Stimulated activated CD8-positive, alpha-beta memory T cell treated with anti-CD3 and anti-CD28 coated beads, Interleukin-15, amount 100 ng/mL, for 1 hour (primary cell): ENCODE measurements at regions not wholly inside any gene's neighbourhood (a gene's known extent, or its start where the extent isn't known, plus 50 kb on each side); places are given as distances from the start of the nearest gene placed in this dataset.
"Not testable (repeated sequence)": the region's sequence is repeated elsewhere in the genome, so short reads cannot be mapped to it uniquely, and the experiment has no call there.

Experiments
- DNase-seq: peaks from one replicate; pipeline ENCODE4 v3.0.0-alpha.2; 2020; ENCODE audit warnings: low read depth

DNA sequence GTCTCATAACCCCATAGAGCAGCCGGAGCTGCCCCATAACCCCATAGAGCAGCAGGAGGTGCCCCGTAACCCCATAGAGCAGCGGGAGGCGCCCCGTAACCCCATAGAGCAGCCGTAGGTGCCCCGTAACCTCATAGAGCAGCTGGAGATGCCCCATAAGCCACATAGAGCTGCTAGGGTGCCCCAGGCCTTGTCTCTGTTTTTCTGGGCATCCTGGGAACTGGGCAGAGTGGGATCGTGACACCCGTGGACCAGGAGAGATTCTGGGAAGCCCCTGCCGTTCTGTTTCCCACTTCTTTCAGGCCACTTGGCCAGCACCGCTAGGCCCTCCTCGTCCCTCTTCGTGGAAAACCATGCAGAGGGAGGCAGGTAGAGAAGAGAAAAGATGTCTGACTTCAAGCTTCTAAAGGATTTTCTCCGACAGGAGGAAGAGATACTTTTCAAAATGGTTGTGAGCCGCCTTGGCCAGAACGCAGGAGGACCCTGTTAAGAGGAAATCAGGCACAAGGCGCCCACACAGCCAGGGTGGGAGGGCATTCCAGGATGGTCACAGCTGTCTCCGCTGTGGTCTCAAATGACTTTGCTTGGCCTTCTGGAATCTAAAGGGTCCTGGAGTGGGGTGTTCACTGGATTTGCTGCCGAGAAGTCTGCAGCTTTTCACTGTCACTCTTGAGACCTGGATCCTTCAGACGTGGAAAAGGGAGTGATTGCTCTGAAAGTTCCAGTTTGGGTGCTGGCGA, 171.8 kb downstream of the NPIPB11 start:
- not testable (repeated sequence) for DNase-seq

GRCh38 chr16:29233705-29234404, 172.7 kb downstream of the NPIPB11 start:
- DNase-seq, result not testable (repeated sequence)

DNA sequence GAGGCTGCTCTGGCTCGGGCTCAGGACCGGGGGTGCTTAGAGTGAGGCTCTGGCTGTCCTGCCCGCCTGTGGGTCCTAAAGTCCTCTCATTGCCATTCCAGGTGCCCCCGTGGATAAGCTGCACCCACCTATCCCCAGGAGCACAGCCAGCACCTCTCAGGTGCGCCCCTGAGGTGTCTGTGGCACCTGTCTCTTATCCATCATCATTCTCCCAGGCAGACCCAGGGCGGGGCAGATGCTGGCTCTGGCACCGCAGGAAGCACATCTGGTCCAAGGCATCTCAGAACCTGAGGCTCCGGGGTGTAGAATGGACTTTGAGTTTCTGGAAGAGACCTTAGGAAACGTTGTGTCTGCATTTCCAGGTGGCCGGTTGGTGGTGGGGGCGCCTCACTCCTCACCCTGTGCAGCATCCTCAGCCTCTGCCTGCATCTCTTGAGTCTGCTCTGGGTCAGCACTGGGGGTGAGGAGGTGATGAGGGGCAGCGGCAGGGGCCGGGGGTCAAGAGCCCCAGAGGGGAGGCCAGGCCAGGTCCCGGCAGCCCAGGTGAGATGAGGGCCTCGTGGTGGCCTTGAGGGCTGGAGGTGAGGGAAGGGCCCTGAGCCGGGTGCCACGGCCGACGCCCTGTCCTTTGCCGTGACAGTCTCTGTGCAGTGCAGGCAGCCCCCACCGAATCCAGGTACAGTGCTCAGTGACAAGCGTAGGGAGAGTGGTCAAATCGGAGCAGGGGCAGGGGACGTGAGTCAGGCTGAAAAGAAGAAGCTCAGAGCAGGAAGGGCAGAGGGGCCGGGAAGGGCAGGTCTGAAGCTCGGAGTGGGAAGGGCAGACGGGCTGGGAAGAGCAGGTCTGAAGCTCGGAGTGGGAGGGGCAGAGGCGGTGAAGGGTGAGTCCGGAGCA, 173.5 kb downstream of the NPIPB11 start:
- DNase-seq, result no peak

- DNase-seq, result not testable (repeated sequence)
Measured at GRCh38 chr16:29232160-29232705, 174.3 kb downstream of the NPIPB11 start.

- DNase-seq, result no peak
Measured at GRCh38 chr16:29231244-29231643, 175.3 kb downstream of the NPIPB11 start.

GRCh38 chr16:29230671-29231096, 175.8 kb downstream of the NPIPB11 start:
- DNase-seq, result no peak

DNA sequence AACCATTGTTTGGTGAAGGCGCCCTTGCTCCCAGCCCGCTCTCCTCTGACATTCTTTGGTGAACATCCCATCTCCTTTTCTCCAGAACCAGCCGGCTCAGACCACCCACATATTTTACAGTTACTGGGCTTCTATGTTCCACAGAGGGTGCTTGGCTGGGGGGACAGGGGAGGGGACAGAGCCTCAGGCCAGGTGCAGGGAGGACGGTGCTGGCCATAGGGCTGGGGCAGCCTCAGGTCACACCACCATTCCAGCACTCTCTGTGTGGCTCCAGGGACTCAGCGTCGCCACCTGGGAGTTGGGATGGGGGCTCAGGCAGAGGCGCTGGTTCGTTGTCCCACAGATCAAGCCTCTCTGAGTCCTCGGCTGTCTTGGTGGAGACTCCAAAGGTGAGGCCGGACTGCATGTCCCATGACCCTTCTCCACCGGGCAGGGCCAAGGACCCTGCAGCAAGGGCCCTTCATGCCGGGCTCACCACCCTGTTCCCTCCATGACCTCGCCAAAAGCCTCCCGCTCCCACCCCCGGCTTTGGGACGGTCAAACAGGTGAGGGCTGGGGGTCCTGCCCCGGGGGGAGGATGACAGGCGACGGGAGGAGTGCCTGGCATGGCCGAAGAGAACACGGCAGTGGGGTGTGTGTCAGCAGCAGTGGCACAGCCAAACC, 176.4 kb downstream of the NPIPB11 start:
- not testable (repeated sequence) for DNase-seq

- DNase-seq, result not testable (repeated sequence)
Measured at GRCh38 chr16:29229616-29230005, 176.9 kb downstream of the NPIPB11 start.

DNA sequence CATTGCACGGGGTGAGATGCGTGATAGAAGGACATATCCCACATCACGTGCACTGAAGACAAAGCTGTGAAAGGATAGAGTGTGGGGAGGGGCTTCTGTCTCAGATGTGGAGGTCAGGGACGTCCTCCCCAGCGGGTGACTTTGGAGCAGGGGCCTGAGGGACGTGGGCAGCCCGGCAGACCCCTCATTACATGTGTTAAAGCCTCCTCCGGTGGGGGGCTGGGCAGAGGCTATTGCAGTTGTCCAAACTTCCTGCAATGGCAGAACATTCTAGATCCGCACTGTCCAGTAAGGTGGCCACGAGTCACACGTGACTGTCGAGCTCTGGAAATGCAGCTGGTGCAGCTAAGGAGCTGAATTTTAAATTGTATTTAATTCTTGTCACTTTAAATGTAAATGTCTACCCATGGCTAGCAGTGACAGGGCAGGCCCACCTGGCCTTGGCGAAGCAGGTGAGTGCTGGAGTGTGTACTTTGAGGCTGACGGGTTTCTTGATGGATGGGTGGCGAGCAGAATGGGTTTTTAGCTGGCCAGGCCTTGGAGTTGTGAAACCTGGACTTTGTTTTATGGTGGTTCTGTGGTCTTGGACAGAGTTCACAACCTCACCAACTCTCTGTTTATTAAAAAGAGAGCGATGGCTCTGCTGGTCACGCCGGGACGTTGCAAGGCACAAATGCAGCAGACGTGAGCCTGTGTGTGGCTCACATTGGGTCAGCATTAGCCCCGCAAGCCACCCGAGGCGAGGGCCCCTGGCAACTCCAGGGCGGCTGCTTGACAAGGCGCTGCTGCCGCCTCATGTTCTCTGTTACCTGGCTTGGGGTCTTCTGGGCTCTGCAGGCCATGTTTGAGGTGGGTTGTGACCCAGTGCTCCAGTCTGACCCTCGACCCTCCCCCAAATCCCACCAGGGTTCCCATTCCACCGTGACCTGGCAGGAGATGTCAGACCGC, 177.6 kb downstream of the NPIPB11 start:
- not testable (repeated sequence) for DNase-seq

DNA sequence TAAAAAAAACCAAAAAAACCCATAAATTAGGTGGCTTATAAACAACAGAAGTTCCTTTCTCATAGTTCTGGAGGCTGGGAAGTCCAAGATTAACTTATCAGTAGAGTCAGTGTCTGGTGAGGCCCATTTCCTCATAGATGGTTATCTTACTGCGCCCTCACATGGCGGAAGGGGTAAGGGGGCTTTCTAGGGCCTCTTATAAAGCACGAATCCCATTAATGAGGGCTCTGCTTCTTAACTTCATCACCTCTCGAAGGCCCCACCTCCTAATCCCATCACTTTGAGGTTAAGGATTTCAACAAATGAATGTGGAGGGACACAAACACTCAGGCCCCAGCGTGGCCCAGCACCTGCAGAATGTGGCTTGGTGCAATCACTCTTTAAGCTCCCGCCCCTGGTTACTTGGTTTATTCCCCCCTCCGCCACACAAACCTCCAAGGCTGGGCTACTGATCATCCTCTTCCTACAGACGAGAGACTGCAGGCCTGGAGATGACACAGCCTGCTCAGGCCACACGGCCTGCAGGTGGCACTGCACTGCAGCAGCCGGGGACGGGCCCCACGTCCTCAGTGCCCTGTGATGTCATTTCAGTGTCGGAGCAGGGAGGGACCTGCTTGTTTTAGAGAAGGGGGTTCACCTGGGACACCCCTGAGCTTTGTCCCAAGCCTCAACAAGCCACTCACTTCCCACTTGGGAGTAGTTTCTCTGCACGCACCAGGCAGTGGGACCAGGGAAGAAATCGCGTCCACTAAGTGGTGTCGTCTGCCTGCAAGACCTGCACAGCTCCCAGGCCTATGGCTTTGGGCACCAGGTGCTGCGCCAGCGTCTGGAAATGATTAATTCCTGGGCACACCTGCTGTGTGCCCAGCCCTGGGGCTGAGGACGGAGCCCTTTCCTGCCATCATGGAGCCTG, 178.5 kb downstream of the NPIPB11 start:
- DNase-seq, result not testable (repeated sequence)

DNA sequence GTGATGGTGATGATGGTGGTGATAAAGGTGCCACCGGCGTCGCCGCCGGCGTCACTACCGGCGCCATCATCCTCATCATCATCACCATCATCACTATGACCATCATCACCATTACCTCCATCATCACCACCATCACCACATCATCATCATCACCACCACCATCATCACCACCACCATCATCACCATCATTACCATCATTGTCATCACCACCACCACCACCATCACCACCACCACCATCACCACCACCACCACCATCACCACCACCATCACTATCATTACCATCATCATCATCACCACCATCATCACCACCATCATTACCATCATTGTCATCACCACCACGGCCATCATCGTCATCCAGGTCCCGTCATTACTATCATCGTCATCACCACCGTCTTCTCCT, 179.7 kb downstream of the NPIPB11 start:
- DNase-seq, result no peak

DNA sequence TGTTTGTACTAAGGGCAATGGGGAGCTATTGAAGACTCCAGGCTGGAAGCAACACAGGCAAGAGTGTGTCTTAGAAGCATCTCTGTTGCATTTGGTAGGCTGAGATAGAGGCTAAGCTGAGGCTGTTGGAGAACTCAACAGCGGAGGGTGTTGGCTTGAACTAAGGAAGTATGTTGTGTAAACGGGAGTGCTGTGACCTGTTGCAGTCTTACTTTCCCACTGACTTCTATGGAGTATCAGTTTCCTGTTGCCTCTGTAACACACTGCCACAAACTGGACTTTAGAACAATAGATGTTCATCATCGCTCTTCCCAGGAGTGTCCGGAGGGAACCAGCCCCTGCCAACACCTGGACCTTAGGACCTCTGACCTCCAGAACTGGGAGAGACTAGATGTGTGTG, 181.8 kb downstream of the NPIPB11 start:
- not testable (repeated sequence) for DNase-seq

GRCh38 chr16:29222615-29223014, 183.9 kb downstream of the NPIPB11 start:
- DNase-seq, result not testable (repeated sequence)

GRCh38 chr16:29222008-29222407, 184.5 kb downstream of the NPIPB11 start:
- not testable (repeated sequence) for DNase-seq

DNA sequence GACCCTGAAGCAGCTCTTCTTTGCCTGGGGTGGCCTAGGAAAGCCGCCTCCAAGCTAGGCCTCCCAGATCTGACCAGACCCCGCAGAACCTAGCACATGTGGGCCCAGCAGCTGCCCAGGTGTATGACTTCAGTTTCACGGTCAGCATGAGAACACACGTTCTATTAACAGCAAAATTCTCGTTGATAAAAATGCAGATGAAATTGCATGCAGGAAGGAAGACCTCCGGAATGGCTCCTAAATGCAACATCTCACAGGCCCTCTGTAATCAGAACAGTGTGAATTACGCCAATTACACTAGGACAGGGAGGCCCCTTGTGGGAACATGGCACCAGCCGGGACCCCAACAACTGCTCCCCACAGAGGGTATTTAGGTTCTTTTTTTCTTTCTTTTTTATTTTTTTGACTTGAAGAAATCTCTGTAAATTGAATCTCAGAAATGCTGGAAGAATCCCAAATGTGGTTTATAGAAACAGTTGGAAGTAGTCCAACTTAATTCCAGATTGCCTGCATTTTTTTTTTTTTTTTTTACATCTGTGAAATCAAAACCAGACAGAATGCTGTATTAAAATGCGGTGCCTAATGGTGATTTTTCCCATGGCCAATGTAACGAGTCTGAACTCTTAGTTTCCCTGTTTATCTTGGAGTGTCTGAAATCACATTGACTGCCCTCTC, 185.1 kb downstream of the NPIPB11 start:
- DNase-seq, result not testable (repeated sequence)

GRCh38 chr16:29220647-29221191, 185.8 kb downstream of the NPIPB11 start:
- DNase-seq, result not testable (repeated sequence)

GRCh38 chr16:29219966-29220646, 186.4 kb downstream of the NPIPB11 start:
- DNase-seq, result not testable (repeated sequence)

DNA sequence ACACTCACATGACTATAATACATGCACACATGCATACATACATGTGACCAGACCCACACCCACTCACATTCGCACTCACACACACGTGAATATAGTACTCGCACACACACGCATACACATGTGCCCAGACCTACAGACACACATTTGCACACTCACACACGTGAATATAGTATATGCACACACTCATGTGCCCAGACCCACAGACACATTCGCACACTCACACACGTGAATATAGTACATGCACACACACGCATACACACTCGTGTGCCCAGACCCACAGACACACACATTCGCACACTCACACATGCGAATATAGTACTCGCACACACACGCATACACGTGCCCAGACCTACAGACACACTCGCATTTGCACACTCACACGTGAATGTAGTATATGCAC, 186.9 kb downstream of the NPIPB11 start:
- DNase-seq, result not testable (repeated sequence)
